IPS-20b (cell line): ENCODE measurements at regions not wholly inside any gene's neighbourhood (a gene's known extent, or its start where the extent isn't known, plus 50 kb on each side); places are given as distances from the start of the nearest gene placed in this dataset.

ENCODE experiments used
- H3K27ac ChIP-seq: one replicate; pipeline ENCODE4 v1.5.1; 2013; ENCODE audit warnings: low read length
- H3K27me3 ChIP-seq: 2 replicates; pipeline ENCODE4 v1.6.1; 2013; ENCODE audit warnings: mild to moderate bottlenecking, low read length, inconsistent platforms; ENCODE audit not compliant: insufficient read depth
- H3K36me3 ChIP-seq: 2 replicates; pipeline ENCODE4 v1.6.1; 2013; ENCODE audit warnings: low read depth, mild to moderate bottlenecking, inconsistent platforms, low read length, moderate library complexity; ENCODE audit not compliant: insufficient read depth
- H3K4me1 ChIP-seq: 2 replicates; pipeline ENCODE4 v1.6.1; 2013; ENCODE audit warnings: mild to moderate bottlenecking, control low read depth, inconsistent platforms, low read length, moderate library complexity; ENCODE audit not compliant: insufficient read depth
- H3K4me3 ChIP-seq: 2 replicates; pipeline ENCODE4 v1.5.1; 2013; ENCODE audit warnings: mild to moderate bottlenecking, low read length, inconsistent platforms
- H3K9ac ChIP-seq: 2 replicates; pipeline ENCODE4 v1.6.1; 2013; ENCODE audit warnings: low read depth, mild to moderate bottlenecking, inconsistent platforms, low read length, moderate library complexity
- H3K9me3 ChIP-seq: 2 replicates; pipeline ENCODE4 v1.6.1; 2013; ENCODE audit warnings: mild to moderate bottlenecking, low read depth, low read length, inconsistent platforms; ENCODE audit not compliant: insufficient read depth

DNA sequence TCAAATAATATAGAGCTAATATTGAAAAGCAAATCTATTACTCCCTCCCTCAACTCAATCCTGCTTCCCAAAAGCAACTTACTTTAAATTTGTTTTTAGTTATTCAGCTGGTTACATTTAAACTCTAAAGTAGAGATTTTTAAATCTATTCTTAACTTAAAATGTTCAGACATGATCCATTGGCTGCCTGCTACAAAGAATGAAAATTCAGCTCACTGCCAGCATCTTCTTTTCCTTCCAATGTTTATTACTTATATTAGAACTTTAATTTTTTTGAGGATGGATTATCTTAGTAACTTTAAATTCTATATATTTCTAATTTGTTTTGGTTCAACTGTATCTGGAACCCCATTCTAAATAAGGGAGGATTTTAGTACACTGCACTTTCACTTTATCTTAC is 163.2 kb downstream of the TMEM167A start:
- H3K4me1 ChIP-seq: no peaks in the 10 kb centered on the region
- H3K36me3 ChIP-seq: no peaks in the 10 kb centered on the region
- peaks cover 11% of the 10 kb centered on the region for H3K9me3 ChIP-seq
- H3K27ac ChIP-seq: no peak overlapping the region
- H3K4me3 ChIP-seq: no peak overlapping the region
- no peaks in the 10 kb centered on the region for H3K27me3 ChIP-seq
- no peak overlapping the region for H3K9ac ChIP-seq

DNA sequence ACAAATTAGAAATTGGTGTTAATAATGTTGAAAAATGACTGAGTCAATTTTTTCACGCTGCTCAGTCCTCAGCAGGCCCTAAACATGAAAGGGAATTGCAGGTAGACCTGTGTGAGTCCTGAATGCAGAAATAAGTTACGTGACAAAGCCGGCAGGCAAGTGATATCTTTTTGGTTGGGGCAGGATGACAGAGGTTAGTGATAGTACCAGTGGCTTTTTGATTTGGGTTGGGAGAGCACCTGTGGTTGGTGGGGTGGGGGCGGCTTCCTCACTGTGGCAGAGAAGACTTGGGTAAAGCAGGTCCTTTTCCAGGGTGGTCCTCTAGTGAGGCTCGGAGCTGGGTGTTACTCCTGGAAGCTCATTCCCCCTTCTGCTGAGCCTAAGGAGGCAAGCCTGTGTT is 164.7 kb downstream of the TMEM167A start:
- no peaks in the 10 kb centered on the region for H3K4me1 ChIP-seq
- H3K9me3 ChIP-seq: peaks cover 11% of the 10 kb centered on the region
- H3K27me3 ChIP-seq: no peaks in the 10 kb centered on the region
- no peak overlapping the region for H3K27ac ChIP-seq
- no peak overlapping the region for H3K9ac ChIP-seq
- no peak overlapping the region for H3K4me3 ChIP-seq
- H3K36me3 ChIP-seq: no peaks in the 10 kb centered on the region

DNA sequence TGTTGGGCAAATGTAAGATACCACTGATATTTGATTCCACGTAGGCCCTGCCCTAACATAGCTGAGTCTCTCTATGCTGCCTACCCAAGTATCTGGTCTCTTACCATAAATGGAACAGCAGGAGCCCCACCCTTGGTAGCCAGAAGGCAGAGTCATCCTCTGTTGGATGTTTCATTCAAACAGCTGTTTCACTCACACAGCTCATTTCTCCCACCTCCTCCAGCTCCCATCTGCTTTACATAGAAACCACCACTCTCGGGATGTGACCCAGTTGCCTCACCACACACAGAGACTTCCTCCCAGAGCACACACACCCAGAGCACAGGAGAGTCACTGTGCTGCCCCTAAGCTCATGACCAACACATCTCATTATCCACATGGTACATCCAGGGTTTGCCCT is 165.3 kb downstream of the TMEM167A start:
- no peaks in the 10 kb centered on the region for H3K4me1 ChIP-seq
- no peak overlapping the region for H3K27ac ChIP-seq
- H3K9me3 ChIP-seq: peaks cover 11% of the 10 kb centered on the region
- no peaks in the 10 kb centered on the region for H3K36me3 ChIP-seq
- no peak overlapping the region for H3K9ac ChIP-seq
- H3K27me3 ChIP-seq: no peaks in the 10 kb centered on the region
- no peak overlapping the region for H3K4me3 ChIP-seq

DNA sequence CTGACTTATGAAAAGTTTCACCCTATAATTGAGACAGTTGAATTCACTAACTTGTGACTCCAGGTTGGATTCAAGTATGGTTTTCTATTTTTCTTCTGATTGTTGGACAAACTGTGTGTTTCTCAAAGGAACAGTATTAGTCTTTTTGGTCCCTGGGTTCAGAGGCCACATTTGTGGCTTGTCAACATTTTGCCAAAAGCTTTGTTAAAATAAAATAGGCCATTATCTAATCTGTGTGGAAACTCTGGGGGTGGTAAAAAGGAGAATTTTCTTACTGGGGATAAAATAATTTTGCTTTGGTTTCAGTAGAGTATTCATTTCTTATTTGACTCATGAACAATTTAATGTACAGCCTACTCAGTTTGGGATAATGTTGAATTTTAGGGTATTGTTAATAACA is 166.3 kb downstream of the TMEM167A start:
- Histone ChIP-seq H3K9me3 (peaks cover 10% of the 10 kb centered on the region), H3K36me3 (no peaks in the 10 kb centered on the region), H3K4me3 (no peak overlapping the region), H3K27ac (no peak overlapping the region), H3K27me3 (no peaks in the 10 kb centered on the region), H3K4me1 (no peaks in the 10 kb centered on the region), H3K9ac (no peak overlapping the region)

DNA sequence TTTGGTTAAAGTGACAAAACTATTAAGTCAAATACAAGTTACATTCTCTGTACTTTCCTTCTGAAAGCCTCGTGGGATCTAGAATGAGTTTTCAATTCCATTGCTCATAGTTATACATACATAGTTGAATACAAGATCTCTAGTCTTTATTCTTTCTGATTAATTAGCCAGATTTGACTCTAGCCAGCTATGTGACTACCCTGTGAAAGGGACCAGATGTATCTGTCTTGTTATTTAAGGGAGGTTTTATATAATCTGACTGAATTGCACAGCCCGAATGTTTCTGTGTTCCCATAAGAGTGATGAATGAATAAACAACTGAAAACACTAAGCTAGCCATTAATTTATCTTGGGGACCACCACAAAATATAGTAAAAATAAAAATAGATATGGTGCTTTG is 166.7 kb downstream of the TMEM167A start:
- H3K27ac ChIP-seq: no peak overlapping the region
- no peaks in the 10 kb centered on the region for H3K4me1 ChIP-seq
- H3K4me3 ChIP-seq: no peak overlapping the region
- no peaks in the 10 kb centered on the region for H3K36me3 ChIP-seq
- H3K9me3 ChIP-seq: peaks cover 6% of the 10 kb centered on the region
- H3K27me3 ChIP-seq: no peaks in the 10 kb centered on the region
- no peak overlapping the region for H3K9ac ChIP-seq

DNA sequence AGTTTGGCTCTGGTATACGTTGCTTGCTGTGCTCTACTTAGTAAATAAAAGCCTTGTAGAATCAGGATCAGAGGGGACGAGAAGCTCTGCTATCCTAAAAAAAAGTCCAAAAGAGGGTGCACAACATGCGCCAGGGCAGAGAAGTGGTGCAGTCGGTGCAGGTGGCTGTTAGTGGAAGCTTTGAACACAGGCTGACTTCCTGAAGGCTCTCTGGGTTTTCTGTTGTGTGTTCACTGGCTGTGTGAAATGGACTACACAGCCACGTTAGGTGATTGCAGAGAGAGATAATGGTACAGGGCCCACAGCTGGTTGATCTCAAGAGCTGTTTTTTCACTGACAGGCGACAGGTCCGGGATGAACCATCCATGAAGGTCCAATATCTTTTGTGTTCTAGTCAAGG is 167.4 kb downstream of the TMEM167A start:
- no peak overlapping the region for H3K4me3 ChIP-seq
- no peak overlapping the region for H3K9ac ChIP-seq
- H3K36me3 ChIP-seq: no peaks in the 10 kb centered on the region
- H3K27me3 ChIP-seq: no peaks in the 10 kb centered on the region
- no peaks in the 10 kb centered on the region for H3K9me3 ChIP-seq
- no peaks in the 10 kb centered on the region for H3K4me1 ChIP-seq
- H3K27ac ChIP-seq: no peak overlapping the region

DNA sequence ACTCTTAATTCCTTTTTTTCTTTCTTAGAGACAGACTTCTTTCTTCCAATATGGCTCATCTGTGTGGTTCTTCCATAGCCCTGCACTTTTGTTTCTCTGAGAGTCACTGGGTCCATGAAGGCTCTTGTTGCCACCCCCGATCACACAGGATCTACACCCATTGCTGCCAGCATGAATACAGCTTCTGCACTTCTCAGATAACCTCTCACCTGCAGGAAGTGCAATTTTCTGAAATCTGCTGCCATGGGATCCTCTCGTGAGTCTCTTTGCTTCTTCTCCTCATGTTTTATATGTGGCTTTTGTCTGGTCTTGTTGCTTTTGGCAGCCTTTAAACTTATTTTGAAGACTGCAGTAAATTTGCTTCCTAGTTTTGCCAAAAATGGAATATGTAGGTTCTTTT is 171.2 kb downstream of the TMEM167A start:
- Histone ChIP-seq H3K9me3 (peaks cover 17% of the 10 kb centered on the region), H3K9ac (no peak overlapping the region), H3K27me3 (no peaks in the 10 kb centered on the region)

DNA sequence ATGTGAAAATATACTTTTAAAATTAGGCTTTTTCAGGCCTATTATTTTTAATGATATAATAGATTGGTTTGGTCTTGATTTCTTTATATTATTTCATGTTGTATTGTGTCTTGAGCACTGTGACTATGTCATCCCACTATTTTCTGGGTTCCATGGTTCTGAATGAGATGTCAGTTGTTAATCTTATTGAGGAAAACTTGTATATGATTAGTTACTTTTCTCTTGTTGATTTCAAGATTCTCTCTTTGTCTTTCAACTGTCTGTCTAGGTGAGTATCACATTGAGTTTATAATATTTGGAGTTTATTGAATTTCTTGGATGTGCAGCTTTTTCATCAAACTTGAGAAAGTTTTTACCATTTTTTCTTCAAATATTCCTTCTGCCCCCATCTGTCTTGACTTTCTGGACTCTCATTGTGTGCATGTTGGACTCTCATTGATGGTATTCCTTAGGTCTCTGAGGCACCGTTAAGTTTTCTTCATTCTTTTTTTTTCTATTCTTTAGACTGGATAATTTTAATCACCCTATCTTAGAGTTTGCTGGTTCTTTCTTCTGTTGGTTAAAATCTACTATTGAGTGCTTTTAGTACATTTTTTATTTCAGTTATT is 175.8 kb downstream of the TMEM167A start:
- no peaks in the 10 kb centered on the region for H3K4me1 ChIP-seq
- H3K27me3 ChIP-seq: no peaks in the 10 kb centered on the region
- H3K4me3 ChIP-seq: no peak overlapping the region
- no peak overlapping the region for H3K9ac ChIP-seq
- H3K36me3 ChIP-seq: no peaks in the 10 kb centered on the region
- H3K27ac ChIP-seq: no peak overlapping the region
- H3K9me3 ChIP-seq: peaks cover 22% of the 10 kb centered on the region

More for the DNA sequence above, 171.2 kb downstream of the TMEM167A start:
- no peak overlapping the region for H3K27ac ChIP-seq
- H3K4me1 ChIP-seq: no peaks in the 10 kb centered on the region
- H3K4me3 ChIP-seq: no peak overlapping the region
- H3K36me3 ChIP-seq: no peaks in the 10 kb centered on the region

DNA sequence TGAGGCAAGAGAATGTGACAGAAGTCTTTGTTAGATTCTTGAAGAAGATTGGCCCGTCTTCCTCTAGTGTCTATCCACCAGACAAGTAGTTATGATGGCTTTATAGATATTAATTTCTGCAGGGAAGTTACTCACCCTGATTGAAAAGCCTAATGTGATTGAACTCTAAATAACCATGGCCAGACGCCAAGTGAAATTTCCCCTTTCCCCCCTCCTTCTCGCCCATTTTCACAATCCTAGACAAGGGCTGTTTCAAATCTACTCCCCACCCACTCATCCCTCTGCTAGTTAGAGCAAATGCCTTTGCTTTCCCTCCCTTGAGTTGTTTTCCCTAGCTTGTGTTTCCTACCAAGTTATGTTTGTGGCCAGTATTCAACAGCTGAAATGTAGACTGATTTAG is 182.5 kb downstream of the TMEM167A start:
- Histone ChIP-seq H3K9me3 (no peaks in the 10 kb centered on the region), H3K9ac (no peak overlapping the region), H3K27me3 (no peaks in the 10 kb centered on the region), H3K27ac (no peak overlapping the region), H3K36me3 (no peaks in the 10 kb centered on the region), H3K4me3 (no peak overlapping the region), H3K4me1 (no peaks in the 10 kb centered on the region)

DNA sequence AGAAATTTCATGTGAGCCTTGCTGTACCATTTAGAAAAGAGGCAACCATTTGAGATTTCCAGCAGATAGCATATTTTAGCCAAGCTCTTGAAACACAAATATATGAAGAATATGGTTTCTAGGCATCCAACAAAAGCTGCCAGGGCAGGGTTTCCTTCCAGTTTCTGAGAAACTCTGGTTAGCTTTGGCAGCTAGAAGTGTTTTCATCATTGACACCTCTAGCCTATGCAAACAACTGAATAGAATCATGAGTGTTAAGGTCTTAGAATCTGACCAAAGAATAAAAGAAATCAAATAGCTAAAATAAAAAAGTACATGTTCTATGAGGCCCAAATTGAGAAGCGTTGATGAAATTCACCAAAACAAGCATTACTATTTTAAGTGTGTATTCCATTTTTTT is 188.1 kb downstream of the TMEM167A start:
- H3K9ac ChIP-seq: no peak overlapping the region
- no peaks in the 10 kb centered on the region for H3K9me3 ChIP-seq

DNA sequence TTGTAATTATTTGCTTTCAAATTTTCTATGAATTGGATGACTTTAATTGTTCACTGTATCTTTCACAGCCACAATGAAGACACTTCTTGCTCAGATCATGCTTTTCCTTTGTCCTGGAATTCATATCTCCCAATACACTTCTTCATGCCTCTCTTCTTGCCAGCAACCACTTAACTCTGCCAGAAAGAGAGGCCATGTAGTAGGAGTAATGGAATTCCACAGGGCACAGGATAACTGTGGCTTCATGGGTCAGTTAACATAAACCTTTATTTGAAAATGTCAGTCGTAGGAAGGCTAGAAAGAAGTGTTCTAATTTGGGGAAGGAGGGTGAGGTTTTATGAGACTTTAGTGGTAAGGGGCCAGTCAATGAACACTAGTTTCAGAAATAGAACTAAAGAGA is 190.3 kb downstream of the TMEM167A start:
- H3K27me3 ChIP-seq: no peaks in the 10 kb centered on the region
- H3K4me1 ChIP-seq: peaks cover 8% of the 10 kb centered on the region
- H3K36me3 ChIP-seq: no peaks in the 10 kb centered on the region
- no peaks in the 10 kb centered on the region for H3K9me3 ChIP-seq
- H3K9ac ChIP-seq: no peak overlapping the region
- no peak overlapping the region for H3K4me3 ChIP-seq
- no peak overlapping the region for H3K27ac ChIP-seq

More for the DNA sequence above, 188.1 kb downstream of the TMEM167A start:
- H3K27me3 ChIP-seq: no peaks in the 10 kb centered on the region
- no peak overlapping the region for H3K27ac ChIP-seq
- H3K4me3 ChIP-seq: no peak overlapping the region
- no peaks in the 10 kb centered on the region for H3K36me3 ChIP-seq
- peaks cover 6% of the 10 kb centered on the region for H3K4me1 ChIP-seq

DNA sequence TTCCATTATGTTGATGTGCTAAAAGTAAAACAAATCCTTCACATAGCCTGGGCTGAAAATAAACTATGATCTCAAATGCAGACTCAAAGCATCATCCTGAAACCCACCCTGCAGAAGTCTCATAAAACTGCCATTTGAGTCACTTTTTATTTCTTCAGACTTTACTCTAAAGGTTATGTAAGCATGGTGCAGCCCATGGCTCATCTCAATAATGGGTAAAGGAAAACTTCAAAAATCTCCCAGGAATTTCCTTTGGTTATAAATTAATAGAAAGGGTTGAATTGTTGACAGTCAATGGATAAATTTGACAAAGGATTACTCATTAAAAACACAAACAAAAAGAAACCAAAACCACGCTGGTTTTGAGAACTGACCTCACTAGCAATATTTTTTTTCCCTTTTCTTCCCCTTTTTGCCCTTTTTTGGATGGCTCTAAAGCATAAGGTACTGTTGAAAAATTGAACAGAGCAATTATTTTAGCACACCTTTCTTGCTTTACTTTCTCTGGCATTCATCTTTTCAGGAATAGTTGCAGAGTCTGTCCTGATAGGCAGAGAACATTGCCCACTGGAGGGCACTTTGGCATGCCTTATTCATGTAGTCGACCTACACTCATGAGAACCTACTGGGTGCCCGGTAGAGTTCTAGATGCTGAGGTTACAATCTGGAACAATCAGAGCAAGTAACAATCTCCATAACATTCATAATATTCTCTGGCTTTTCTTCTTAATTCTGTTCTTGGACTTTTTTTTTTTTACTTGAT is 191.4 kb downstream of the TMEM167A start:
- Histone ChIP-seq H3K27ac (no peak overlapping the region), H3K4me1 (peaks cover 8% of the 10 kb centered on the region), H3K9me3 (no peaks in the 10 kb centered on the region), H3K36me3 (no peaks in the 10 kb centered on the region), H3K9ac (no peak overlapping the region), H3K27me3 (no peaks in the 10 kb centered on the region), H3K4me3 (no peak overlapping the region)
